SKM-1 treated with dmso at 0.1 percent for 144 hours (cell line): ENCODE measurements at regions not wholly inside any gene's neighbourhood (a gene's known extent, or its start where the extent isn't known, plus 50 kb on each side); places are given as distances from the start of the nearest gene placed in this dataset.
"Not testable (repeated sequence)": the region's sequence is repeated elsewhere in the genome, so short reads cannot be mapped to it uniquely, and the experiment has no call there.

Source experiments
- DNase-seq: peaks from one replicate; lab custom pipeline; 2025; ENCODE audit not compliant: unreplicated experiment; lab: John Stamatoyannopoulos, UW

- no peak for DNase-seq
These were observed 102.6 kb downstream of the PLG start for GRCh38 chr6:160804639-160805038.

- no peak for DNase-seq
These were observed 106.2 kb downstream of the PLG start for GRCh38 chr6:160808263-160808662.

GRCh38 chr6:160810238-160810637 is 108.2 kb downstream of the PLG start:
- DNase-seq: no peak

GRCh38 chr6:160812097-160812496 is 110.1 kb downstream of the PLG start:
- no peak for DNase-seq

- DNase-seq: no peak
These were observed 116.9 kb downstream of the PLG start for GRCh38 chr6:160818934-160819333.

- not testable (repeated sequence) for DNase-seq
These were observed 118.6 kb downstream of the PLG start for GRCh38 chr6:160820661-160821060.

GRCh38 chr6:160831739-160832138 is 129.7 kb downstream of the PLG start:
- DNase-seq: no peak

GRCh38 chr6:160832422-160832821 is 130.4 kb downstream of the PLG start:
- no peak for DNase-seq

GRCh38 chr6:160837146-160837545 is 135.1 kb downstream of the PLG start:
- DNase-seq: no peak

GRCh38 chr6:160851031-160851430 is 140.5 kb upstream of the MAP3K4 start:
- DNase-seq: no peak

GRCh38 chr6:160853946-160854345 is 137.6 kb upstream of the MAP3K4 start:
- DNase-seq: no peak

- DNase-seq: no peak
These were observed 132.7 kb upstream of the MAP3K4 start for GRCh38 chr6:160858886-160859285.

- no peak for DNase-seq
These were observed 131.7 kb upstream of the MAP3K4 start for GRCh38 chr6:160859822-160860221.

- DNase-seq: no peak
These were observed 129.7 kb upstream of the MAP3K4 start for GRCh38 chr6:160861824-160862223.

GRCh38 chr6:160863782-160864181 is 127.8 kb upstream of the MAP3K4 start:
- no peak for DNase-seq

GRCh38 chr6:160871320-160871719 is 120.2 kb upstream of the MAP3K4 start:
- DNase-seq: no peak

- DNase-seq: no peak
These were observed 110.3 kb upstream of the MAP3K4 start for GRCh38 chr6:160881148-160881808.

GRCh38 chr6:160882006-160882405 is 109.6 kb upstream of the MAP3K4 start:
- DNase-seq: no peak

GRCh38 chr6:160882791-160883279 is 108.7 kb upstream of the MAP3K4 start:
- no peak for DNase-seq

GRCh38 chr6:160883560-160883959 is 108.0 kb upstream of the MAP3K4 start:
- DNase-seq: no peak

- no peak for DNase-seq
These were observed 107.6 kb upstream of the MAP3K4 start for GRCh38 chr6:160883999-160884398.

GRCh38 chr6:160889148-160889547 is 102.4 kb upstream of the MAP3K4 start:
- DNase-seq: not testable (repeated sequence)

GRCh38 chr6:160891690-160892089 is 99.9 kb upstream of the MAP3K4 start:
- DNase-seq: no peak
